ENCODE measurements at regions not wholly inside any gene's neighbourhood (a gene's known extent, or its start where the extent isn't known, plus 50 kb on each side); places are given as distances from the start of the nearest gene placed in this dataset.
A peak's percentile ranks its signal among the peaks of the same experiment; 100 is the strongest.

GRCh38 chr6:12593771-12594529 lies 122.6 kb upstream of the PHACTR1 start:
- DNase-seq, result no peak

DNA sequence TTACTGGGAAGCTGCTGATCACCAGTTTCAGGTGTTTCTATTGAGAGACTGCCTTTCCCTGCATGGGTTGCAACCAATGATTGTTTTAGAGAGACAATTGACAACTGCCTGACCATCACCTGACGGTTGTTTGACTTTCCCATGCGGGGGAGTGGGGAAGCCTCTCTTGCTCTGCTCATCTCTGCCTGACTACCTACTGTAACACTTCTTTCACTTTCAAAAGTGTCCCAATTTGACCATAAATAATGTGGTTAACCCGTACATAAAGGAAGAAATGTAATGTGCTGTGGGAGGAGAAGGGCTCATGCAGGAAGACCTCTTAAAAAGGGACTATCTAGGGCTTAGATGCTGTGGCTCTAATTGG lies 122.1 kb upstream of the PHACTR1 start:
- no peak for DNase-seq

DNA sequence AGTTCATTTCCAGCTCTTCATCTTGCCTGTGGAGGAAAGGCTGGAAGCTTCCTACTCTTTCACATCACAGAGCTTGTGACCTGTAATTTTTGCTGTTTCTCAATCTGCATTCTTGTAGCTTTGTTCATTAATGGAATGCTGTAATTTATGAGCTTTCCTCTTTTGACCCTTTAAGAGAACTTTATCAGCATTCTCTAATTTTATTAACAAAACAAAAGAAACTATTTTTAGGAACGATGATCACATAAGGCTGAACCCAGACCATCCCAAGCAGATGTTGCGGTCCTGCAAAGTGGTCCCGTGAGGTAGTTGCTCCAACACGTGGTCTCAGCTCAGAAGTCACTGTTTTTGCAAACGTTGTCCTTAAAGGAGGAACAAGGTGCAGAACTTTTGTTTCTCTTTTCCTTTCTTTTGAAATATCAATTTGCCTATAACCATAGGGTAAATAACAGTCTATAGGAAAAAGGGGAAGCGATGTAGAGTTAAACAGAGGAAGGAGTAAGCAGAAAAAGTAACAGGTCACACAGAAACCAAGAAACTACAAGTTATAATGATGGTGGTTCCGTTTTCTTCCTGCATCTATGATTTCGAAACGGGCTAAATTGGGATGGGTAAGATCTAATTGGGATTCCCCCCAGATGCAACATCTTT lies 121.3 kb upstream of the PHACTR1 start:
- no peak for DNase-seq

GRCh38 chr6:12596731-12597130 lies 119.8 kb upstream of the PHACTR1 start:
- DNase-seq, result no peak

DNA sequence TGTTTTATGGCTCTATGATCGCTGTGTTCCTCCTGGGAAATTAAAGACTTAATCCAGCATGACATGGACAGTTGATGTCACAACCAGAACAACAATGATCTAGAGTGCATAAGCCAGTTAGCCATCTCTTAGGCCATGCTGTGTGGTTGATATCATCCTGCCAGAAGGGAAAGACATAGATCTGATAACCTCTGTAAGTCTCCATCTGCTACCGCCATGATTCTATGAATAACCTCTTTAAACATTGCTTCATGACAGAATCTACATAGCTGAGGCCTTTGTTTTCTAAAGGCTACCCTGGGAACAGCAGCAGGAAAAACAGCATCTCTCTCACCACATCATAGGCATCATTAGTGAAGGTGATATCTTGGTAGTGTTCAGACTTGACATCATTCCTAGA lies 117.6 kb upstream of the PHACTR1 start:
- no peak for DNase-seq

DNA sequence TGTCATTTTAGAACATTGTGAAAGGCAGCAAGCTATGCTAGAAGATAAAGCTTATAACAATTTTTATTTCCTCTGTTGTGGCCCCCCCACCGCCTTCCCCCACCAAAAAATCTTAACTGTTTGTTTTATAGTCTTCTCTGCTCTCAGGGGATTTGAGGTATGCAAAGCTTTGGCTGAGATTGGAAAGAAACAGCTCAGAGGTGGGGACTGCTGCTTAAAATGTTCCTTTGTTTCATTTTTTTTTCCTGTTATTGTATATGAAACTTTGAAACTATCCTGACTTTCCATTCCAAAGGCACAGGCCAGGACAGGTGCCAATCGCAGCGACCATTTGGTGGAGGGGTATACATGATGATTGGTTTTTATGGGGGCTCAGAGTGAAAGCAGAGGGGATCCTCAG lies 114.7 kb upstream of the PHACTR1 start:
- DNase-seq, result no peak

GRCh38 chr6:12602342-12602741 lies 114.2 kb upstream of the PHACTR1 start:
- no peak for DNase-seq

DNA sequence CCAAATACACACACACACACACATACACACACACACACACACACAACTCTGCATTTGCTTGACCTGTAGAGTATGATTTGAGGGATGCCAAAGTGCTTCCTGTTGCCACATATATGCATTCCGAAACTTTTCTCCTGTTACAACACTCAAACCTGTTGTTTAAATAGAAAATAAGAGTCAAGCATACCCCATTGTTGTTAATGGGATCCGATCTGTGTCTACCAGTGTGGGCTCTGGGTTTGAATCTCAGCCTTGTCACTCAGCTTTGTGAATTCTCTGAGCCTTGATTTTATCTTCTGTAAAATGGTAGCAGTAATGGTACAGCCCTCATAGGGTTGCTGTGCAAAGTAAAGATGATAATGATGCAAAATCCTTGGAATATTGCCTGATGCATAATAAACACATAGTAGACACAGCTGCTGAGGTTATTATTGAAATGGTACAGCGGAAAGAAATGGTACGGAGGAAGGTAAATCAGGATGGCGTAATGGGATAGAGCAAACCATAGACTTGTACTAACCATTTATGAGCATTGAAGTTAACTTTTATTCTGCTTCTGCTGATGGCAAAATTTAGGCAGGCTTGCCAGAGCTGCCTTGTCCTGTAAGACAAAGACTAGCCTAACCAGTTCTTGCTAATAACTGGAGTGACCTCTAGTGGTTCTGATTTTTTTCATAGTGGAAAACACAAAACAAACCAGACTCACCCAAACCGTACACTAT lies 113.5 kb upstream of the PHACTR1 start:
- no peak for DNase-seq

- no peak for DNase-seq
Measured at GRCh38 chr6:12603673-12604049, 112.9 kb upstream of the PHACTR1 start.

DNA sequence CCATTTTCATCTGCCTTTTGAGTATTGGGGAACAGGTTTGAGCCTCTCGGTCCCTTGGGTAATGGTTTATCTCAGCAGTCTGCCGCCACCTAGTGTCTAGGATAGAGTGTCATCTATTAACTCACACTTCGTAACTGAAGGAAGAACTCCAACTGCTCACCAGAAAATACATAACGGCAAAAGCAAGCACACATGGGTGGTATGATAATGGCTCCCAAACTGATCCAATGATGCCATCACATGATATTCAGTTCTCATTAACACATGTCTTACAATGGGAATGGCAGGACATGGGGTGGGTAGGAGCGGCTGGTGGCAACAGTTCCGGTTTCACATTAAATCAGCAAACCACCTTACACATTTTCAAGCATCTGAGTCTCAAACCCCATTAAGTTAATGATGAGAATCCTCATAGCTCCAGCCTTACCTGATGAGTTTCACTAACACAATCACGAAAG lies 110.7 kb upstream of the PHACTR1 start:
- DNase-seq, result peak; percentile 51

- DNase-seq, result no peak
Measured at GRCh38 chr6:12606616-12607015, 110.0 kb upstream of the PHACTR1 start.

GRCh38 chr6:12608016-12608860 lies 108.3 kb upstream of the PHACTR1 start:
- no peak for DNase-seq

DNA sequence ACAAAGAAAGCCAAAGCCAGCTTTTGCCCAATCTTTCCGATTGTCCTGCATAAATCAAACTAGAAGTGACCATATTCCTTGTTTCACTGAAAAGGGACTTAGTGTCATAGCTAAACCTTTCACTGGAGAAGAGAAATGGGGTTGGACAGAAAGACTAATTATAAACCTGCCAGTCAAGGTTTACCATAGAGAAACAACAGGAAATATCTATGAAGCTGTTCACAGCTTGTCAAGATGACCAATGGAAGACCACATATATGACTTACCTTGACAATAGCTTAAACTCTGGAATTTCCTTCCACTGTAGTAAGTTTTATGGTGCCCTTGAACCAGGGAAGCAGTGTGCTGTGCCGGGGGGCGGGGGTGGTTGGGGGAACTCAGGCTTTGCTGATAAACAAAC lies 107.7 kb upstream of the PHACTR1 start:
- no peak for DNase-seq

DNA sequence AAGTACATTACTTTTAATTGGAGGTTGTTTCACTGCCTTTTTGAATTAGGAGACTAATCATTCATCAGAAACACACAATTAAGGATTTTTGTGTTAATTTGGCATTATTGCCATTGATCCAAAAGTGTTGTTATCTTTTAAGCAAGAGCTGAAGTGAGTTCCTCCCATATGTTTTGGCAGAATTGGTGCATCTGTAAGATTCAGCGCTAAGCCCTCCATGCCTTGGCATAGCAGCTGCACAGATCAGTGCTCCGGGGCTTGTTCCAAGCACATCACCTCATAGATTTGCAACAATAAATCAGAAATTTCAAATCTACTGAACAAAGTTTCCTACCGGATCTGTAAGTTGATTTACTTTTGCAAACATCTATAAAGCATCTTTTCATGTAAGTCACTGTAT lies 106.8 kb upstream of the PHACTR1 start:
- no peak for DNase-seq

- DNase-seq, result no peak
Measured at GRCh38 chr6:12610862-12611261, 105.7 kb upstream of the PHACTR1 start.

DNA sequence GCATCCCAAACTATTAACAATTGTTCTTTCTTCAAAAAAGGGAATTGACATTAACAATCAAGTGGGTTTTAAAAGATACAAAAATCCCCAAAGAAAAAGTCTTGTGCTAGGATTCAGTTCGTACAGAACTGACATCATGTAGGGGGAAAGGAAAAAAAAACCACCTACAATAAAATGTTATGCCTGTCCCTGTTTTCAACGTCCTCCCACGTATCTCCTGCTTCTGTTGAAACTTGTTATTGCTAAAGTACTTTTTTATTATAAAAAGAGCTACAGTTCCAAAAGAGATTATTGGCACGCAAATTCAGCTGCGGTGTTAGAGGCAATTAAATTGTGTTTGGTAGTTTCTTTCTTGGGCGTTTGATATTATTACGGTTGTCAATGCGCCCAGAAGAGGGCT lies 102.8 kb upstream of the PHACTR1 start:
- DNase-seq, result no peak

GRCh38 chr6:12614456-12614855 lies 102.1 kb upstream of the PHACTR1 start:
- no peak for DNase-seq

DNA sequence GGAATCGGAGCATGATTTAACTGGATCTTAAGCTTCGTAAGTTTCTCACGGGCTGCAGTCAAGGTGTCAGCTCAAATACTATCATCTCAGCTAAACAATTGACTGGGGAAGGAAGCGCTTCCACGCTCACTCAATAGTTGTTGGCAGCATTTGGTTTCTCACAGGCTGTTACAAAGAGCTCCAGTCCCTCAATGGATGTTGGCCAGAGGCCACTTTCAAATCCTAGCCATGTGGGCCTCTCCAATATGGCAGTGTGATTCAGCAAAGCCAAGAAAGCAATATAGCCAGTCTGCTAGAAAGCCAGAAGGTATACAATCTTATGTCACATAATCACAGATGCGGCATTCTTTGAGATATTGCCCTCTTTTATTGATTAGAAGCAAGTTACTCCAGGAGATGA lies 98.3 kb upstream of the PHACTR1 start:
- no peak for DNase-seq

DNA sequence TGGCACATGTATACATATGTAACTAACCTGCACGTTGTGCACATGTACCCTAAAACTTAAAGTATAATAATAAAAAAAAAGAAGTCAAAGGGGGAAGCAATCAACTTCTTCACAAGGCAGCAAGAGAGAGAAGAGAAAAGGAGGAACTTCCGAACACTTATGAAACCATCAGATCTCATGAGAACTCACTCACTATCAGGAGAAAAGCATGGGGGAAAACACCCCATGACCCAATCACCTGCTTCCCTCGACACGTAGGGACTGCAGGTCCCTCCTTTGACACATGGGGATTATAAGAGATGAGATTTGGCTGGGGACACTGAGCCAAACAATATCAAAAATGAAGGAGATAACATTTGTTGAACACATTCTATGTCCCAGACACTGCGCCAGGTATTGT lies 94.8 kb upstream of the PHACTR1 start:
- DNase-seq, result no peak

- DNase-seq, result no peak
Measured at GRCh38 chr6:12622566-12622965, 94.0 kb upstream of the PHACTR1 start.

- no peak for DNase-seq
Measured at GRCh38 chr6:12624142-12624837, 92.3 kb upstream of the PHACTR1 start.

- DNase-seq, result no peak
Measured at GRCh38 chr6:12627053-12627452, 89.5 kb upstream of the PHACTR1 start.

DNA sequence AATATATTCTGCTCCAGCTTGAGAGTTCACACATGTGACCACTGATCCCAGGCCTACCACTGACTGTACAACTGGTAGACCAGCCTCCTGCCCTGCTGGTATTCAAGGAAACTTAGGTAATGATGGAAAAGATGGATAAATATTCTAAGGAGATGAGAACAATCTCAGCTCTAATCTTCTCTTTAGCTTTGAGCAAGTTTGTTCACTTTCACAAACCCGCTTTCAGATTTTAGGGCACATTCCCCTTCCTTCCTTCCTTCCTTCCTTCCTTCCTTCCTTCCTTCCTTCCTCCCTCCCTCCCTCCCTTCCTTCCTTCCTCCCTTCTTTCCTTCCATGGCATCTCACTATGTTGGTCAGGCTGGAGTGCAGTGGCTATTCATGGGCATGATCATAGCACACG lies 88.2 kb upstream of the PHACTR1 start:
- DNase-seq, result no peak
